ENCODE measurements at regions not wholly inside any gene's neighbourhood (a gene's known extent, or its start where the extent isn't known, plus 50 kb on each side); places are given as distances from the start of the nearest gene placed in this dataset.

GRCh38 chr5:133873449-133873848 is 95.0 kb downstream of the C5orf15 start:
- no peak overlapping the region for H3K4me3 ChIP-seq (ENCODE audit: low read depth, low read length, poor library complexity, severe bottlenecking)
- BruUV-seq (replicated peaks) = no TSS peak
- CTCF ChIA-PET = no interaction called here
- no peaks in the 10 kb centered on the region for H3K36me3 ChIP-seq (ENCODE audit: insufficient read depth, low read length, poor library complexity, severe bottlenecking)
- H3K27me3 ChIP-seq (replicated peaks; ENCODE audit: insufficient read depth, low read depth, low read length, poor library complexity) = no peaks in the 10 kb centered on the region
- peaks cover 17% of the 10 kb centered on the region for H3K9me3 ChIP-seq (ENCODE audit: low read depth, low read length, poor library complexity, severe bottlenecking)
- POLR2A ChIA-PET (ENCODE audit: low non-redundant PET) = no interaction called here
- no peak for TF ChIP-seq EZH2 (IDR thresholded peaks at IDR 0.05; ENCODE audit: borderline replicate concordance, low read depth, low read length, poor library complexity, severe bottlenecking)
- no peak for TF ChIP-seq CTCF (conservative IDR thresholded peaks at IDR 0.05; ENCODE audit: low read depth, low read length)
- no peak for DNase-seq (ENCODE audit: low spot score)
- H3K4me1 ChIP-seq (ENCODE audit: insufficient read depth, low read length, poor library complexity, severe bottlenecking) = peaks cover 56% of the 10 kb centered on the region
- intact Hi-C loops (cut with micrococcal nuclease; ENCODE audit: unreplicated experiment) = loop anchor here (5.0 kb wide), 1 partner anchor 69 kb away; no protein-coding TSS in a partner anchor
- H3K27ac ChIP-seq (ENCODE audit: low read depth, low read length, poor library complexity, severe bottlenecking) = peak overlapping the region; percentile 91

- POLR2A ChIA-PET (ENCODE audit: low non-redundant PET) = interaction anchor here (0.8 kb wide), 1 partner anchor 14 kb away, joined by 3 read pairs; no protein-coding TSS in a partner anchor
- H3K27ac ChIP-seq (ENCODE audit: low read depth, low read length, poor library complexity, severe bottlenecking) = peak overlapping the region; percentile 91
- no peak overlapping the region for H3K4me3 ChIP-seq (ENCODE audit: low read depth, low read length, poor library complexity, severe bottlenecking)
- TF ChIP-seq CTCF (conservative IDR thresholded peaks at IDR 0.05; ENCODE audit: low read depth, low read length) = no peak
- TF ChIP-seq EZH2 (IDR thresholded peaks at IDR 0.05; ENCODE audit: borderline replicate concordance, low read depth, low read length, poor library complexity, severe bottlenecking) = no peak
- BruUV-seq (replicated peaks) = no TSS peak
- H3K36me3 ChIP-seq (ENCODE audit: insufficient read depth, low read length, poor library complexity, severe bottlenecking) = no peaks in the 10 kb centered on the region
- intact Hi-C loops (cut with micrococcal nuclease; ENCODE audit: unreplicated experiment) = loop anchor here (5.0 kb wide), 1 partner anchor 72 kb away; no protein-coding TSS in a partner anchor
- peaks cover 68% of the 10 kb centered on the region for H3K4me1 ChIP-seq (ENCODE audit: insufficient read depth, low read length, poor library complexity, severe bottlenecking)
- DNase-seq (ENCODE audit: low spot score) = peak; percentile 84
- CTCF ChIA-PET = interaction anchor here (1.6 kb wide), 1 partner anchor 10 kb away, joined by 5 read pairs; no protein-coding TSS in a partner anchor
- H3K27me3 ChIP-seq (replicated peaks; ENCODE audit: insufficient read depth, low read depth, low read length, poor library complexity) = no peaks in the 10 kb centered on the region
- H3K9me3 ChIP-seq (ENCODE audit: low read depth, low read length, poor library complexity, severe bottlenecking) = peaks cover 17% of the 10 kb centered on the region
Observed at GRCh38 chr5:133870661-133871060, 97.8 kb downstream of the C5orf15 start.

DNA sequence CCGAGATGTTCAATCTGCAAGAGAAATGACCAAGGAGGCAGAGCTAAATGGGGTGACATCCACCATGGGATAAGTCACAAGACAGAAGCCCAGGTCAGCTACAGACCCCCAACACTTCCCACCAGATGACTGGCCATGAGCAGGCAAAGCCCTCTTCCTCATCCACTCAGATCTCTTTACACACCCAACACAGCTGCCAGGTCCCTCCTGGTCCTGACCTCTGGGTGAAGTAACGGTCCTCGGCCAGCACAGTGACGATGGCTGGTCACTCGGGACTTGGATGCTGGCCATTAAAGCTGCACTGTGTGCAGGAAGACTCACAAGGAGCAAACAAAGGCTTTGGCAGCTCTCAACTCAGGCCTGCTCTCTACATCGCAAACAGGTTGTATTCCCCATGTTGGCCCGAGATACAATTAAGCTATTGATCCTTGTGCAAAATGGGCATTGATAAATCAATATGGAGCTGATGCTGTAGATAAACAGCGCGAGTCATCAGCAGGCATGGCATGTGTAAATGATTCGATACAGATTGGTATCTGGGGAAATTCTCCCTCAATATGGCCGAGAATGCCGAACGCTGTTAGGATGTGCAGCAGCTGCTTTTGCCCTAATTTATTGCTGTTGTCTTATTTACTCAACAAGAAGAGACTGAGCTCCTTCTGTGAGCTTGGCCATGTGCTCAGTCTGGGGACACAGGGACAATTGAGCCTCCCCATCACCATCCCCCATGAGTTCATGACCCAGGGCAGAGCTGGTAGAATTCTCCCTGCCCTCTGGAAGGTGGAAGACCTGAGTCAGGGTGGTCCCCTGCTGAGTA is 98.7 kb downstream of the C5orf15 start:
- Histone ChIP-seq H3K4me3 (ENCODE audit: low read depth, low read length, poor library complexity, severe bottlenecking) (no peak overlapping the region), H3K4me1 (ENCODE audit: insufficient read depth, low read length, poor library complexity, severe bottlenecking) (peaks cover 76% of the 10 kb centered on the region), H3K9me3 (ENCODE audit: low read depth, low read length, poor library complexity, severe bottlenecking) (peaks cover 9% of the 10 kb centered on the region), H3K27ac (ENCODE audit: low read depth, low read length, poor library complexity, severe bottlenecking) (peak overlapping the region; percentile 91), H3K36me3 (ENCODE audit: insufficient read depth, low read length, poor library complexity, severe bottlenecking) (no peaks in the 10 kb centered on the region), H3K27me3 (replicated peaks; ENCODE audit: insufficient read depth, low read depth, low read length, poor library complexity) (no peaks in the 10 kb centered on the region)
- ChIA-PET CTCF (interaction anchor here (1.0 to 1.6 kb wide), 2 partner anchors 11 to 446 kb away, joined by 4 to 5 read pairs; no protein-coding TSS in a partner anchor), POLR2A (ENCODE audit: low non-redundant PET) (no interaction called here)
- DNase-seq (ENCODE audit: low spot score) = no peak
- BruUV-seq (replicated peaks) = TSS peak; percentile 66
- TF ChIP-seq CTCF (conservative IDR thresholded peaks at IDR 0.05; ENCODE audit: low read depth, low read length) (0 out of 2 replicates have a peak, but pooled peaks have one; percentile 16), EZH2 (IDR thresholded peaks at IDR 0.05; ENCODE audit: borderline replicate concordance, low read depth, low read length, poor library complexity, severe bottlenecking) (no peak)
- intact Hi-C loops (cut with micrococcal nuclease; ENCODE audit: unreplicated experiment) = loop anchor here (2.0 to 5.0 kb wide), 3 partner anchors 73 to 447 kb away; no protein-coding TSS in a partner anchor
